K562 (cell line): ENCODE measurements at regions not wholly inside any gene's neighbourhood (a gene's known extent, or its start where the extent isn't known, plus 50 kb on each side); places are given as distances from the start of the nearest gene placed in this dataset.

Source experiments
- ARID1B ChIP-seq: fragments of 450-650 bp; IDR thresholded peaks from 2 replicates; pipeline ENCODE4 v1.6.1; 2016; ENCODE audit warnings: antibody characterized with exemption, mild to moderate bottlenecking, inconsistent platforms
- HDAC2 ChIP-seq: fragments of 450-650 bp; IDR thresholded peaks from 2 replicates; pipeline ENCODE4 v1.6.1; 2016; ENCODE audit warnings: mild to moderate bottlenecking
- HIVEP1 ChIP-seq: fragments of 250-450 bp; sonication (Bioruptor Pico); IDR thresholded peaks from 2 replicates; pipeline ENCODE4 v1.4.0; 2020; ENCODE audit warnings: mild to moderate bottlenecking
- NFYB ChIP-seq: IDR thresholded peaks from 2 replicates; pipeline ENCODE4 v1.6.1; 2011; ENCODE audit warnings: mild to moderate bottlenecking, moderate library complexity; ENCODE audit not compliant: insufficient read length; ENCODE audit errors: extremely low read depth
- RBM34 ChIP-seq: fragments of 200-400 bp; formaldehyde crosslinking; IDR thresholded peaks from 2 replicates; pipeline ENCODE4 v1.6.1; 2018; ENCODE audit warnings: low read length, borderline replicate concordance; ENCODE audit not compliant: insufficient read depth
- SMAD3 ChIP-seq: fragments of 450-650 bp; formaldehyde crosslinking; conservative IDR thresholded peaks from 2 replicates; pipeline ENCODE4 v1.4.0; 2020; ENCODE audit warnings: mild to moderate bottlenecking
- SRSF9 ChIP-seq: fragments of 200-400 bp; formaldehyde crosslinking; IDR thresholded peaks from 2 replicates; pipeline ENCODE4 v1.6.1; 2017; ENCODE audit warnings: low read depth, low read length, borderline replicate concordance
- ZNF609 ChIP-seq: sonication (generic); formaldehyde crosslinking; IDR thresholded peaks from 2 replicates; pipeline ENCODE4 v1.8.1; 2023; ENCODE audit warnings: missing genetic modification reagents, mild to moderate bottlenecking, borderline replicate concordance
- TF ChIP-seq, protein P1 (sequence below): fragments of 450-650 bp; conservative IDR thresholded peaks from 2 replicates; pipeline ENCODE4 v1.6.1; 2016; ENCODE audit warnings: missing genetic modification characterization, low read depth, mild to moderate bottlenecking, control low read depth, missing compliant biosample characterization
- TF ChIP-seq, protein P2 (sequence below): fragments of 250-450 bp; sonication (Bioruptor Pico); IDR thresholded peaks from 2 replicates; pipeline ENCODE4 v1.4.0; 2020; ENCODE audit warnings: mild to moderate bottlenecking
- TF ChIP-seq, protein P3 (sequence below): fragments of 450-650 bp; IDR thresholded peaks from 2 replicates; pipeline ENCODE4 v1.6.1; 2017; ENCODE audit warnings: antibody characterized with exemption, mild to moderate bottlenecking
- TF ChIP-seq, protein P4 (sequence below): sonication (generic); formaldehyde crosslinking; IDR thresholded peaks from 2 replicates; pipeline ENCODE4 v1.8.0; 2022; ENCODE audit warnings: mild to moderate bottlenecking, missing genetic modification reagents

DNA sequence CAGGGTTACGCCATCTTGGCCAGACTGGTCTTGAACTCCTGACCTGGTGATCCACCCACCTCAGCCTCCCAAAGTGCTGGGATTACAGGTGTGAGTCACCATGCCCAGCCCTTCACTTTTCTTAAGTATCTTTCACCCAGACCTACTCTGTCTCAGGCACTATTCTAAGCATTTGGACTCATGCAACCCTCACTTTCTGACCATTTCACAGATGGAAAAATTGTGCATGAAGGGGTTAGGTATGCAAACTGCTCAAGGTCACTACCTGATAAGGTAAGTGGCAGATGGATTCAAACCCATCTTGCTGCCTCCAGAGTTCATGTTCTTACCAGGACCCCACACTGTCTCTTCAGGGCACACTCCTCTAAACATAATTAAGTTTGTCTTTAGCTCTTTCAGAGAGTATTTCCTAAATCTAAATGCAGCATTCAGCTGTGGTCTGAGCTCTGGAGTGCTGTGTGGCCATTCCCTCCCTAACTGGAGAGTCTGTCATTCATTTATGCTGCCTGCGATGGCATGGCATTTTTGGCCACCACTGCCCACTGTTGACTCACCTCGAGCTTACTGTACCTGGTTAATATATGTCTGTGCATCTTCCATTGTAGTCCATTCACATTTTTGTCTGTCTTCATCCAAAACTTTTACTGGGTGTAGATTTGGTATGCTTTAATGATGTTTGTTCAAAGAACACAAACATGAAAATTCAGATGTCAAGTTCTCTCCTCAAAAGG, 88.4 kb downstream of the CCDC71L start (continued):
- TF ChIP-seq, protein P1, sequence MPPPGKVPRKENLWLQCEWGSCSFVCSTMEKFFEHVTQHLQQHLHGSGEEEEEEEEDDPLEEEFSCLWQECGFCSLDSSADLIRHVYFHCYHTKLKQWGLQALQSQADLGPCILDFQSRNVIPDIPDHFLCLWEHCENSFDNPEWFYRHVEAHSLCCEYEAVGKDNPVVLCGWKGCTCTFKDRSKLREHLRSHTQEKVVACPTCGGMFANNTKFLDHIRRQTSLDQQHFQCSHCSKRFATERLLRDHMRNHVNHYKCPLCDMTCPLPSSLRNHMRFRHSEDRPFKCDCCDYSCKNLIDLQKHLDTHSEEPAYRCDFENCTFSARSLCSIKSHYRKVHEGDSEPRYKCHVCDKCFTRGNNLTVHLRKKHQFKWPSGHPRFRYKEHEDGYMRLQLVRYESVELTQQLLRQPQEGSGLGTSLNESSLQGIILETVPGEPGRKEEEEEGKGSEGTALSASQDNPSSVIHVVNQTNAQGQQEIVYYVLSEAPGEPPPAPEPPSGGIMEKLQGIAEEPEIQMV (tag): no peak
- TF ChIP-seq HIVEP1 (CRISPR knock-in tag) (no peak), NFYB (no peak), RBM34 (no peak), SMAD3 (CRISPR knock-in tag) (no peak), HDAC2 (peak; percentile 77; the same call in 1 of the 2 replicates), SRSF9 (no peak), ARID1B (no peak), ZNF609 (CRISPR knock-in tag) (0 out of 2 replicates have a peak, but pooled peaks have one; percentile 57)
- TF ChIP-seq, protein P2, sequence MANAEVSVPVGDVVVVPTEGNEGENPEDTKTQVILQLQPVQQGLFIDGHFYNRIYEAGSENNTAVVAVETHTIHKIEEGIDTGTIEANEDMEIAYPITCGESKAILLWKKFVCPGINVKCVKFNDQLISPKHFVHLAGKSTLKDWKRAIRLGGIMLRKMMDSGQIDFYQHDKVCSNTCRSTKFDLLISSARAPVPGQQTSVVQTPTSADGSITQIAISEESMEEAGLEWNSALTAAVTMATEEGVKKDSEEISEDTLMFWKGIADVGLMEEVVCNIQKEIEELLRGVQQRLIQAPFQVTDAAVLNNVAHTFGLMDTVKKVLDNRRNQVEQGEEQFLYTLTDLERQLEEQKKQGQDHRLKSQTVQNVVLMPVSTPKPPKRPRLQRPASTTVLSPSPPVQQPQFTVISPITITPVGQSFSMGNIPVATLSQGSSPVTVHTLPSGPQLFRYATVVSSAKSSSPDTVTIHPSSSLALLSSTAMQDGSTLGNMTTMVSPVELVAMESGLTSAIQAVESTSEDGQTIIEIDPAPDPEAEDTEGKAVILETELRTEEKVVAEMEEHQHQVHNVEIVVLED (CRISPR knock-in tag): no peak
- TF ChIP-seq, protein P3, sequence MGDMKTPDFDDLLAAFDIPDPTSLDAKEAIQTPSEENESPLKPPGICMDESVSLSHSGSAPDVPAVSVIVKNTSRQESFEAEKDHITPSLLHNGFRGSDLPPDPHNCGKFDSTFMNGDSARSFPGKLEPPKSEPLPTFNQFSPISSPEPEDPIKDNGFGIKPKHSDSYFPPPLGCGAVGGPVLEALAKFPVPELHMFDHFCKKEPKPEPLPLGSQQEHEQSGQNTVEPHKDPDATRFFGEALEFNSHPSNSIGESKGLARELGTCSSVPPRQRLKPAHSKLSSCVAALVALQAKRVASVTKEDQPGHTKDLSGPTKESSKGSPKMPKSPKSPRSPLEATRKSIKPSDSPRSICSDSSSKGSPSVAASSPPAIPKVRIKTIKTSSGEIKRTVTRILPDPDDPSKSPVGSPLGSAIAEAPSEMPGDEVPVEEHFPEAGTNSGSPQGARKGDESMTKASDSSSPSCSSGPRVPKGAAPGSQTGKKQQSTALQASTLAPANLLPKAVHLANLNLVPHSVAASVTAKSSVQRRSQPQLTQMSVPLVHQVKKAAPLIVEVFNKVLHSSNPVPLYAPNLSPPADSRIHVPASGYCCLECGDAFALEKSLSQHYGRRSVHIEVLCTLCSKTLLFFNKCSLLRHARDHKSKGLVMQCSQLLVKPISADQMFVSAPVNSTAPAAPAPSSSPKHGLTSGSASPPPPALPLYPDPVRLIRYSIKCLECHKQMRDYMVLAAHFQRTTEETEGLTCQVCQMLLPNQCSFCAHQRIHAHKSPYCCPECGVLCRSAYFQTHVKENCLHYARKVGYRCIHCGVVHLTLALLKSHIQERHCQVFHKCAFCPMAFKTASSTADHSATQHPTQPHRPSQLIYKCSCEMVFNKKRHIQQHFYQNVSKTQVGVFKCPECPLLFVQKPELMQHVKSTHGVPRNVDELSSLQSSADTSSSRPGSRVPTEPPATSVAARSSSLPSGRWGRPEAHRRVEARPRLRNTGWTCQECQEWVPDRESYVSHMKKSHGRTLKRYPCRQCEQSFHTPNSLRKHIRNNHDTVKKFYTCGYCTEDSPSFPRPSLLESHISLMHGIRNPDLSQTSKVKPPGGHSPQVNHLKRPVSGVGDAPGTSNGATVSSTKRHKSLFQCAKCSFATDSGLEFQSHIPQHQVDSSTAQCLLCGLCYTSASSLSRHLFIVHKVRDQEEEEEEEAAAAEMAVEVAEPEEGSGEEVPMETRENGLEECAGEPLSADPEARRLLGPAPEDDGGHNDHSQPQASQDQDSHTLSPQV: peak; percentile 30; the same call in 1 of the 2 replicates
- TF ChIP-seq, protein P4, sequence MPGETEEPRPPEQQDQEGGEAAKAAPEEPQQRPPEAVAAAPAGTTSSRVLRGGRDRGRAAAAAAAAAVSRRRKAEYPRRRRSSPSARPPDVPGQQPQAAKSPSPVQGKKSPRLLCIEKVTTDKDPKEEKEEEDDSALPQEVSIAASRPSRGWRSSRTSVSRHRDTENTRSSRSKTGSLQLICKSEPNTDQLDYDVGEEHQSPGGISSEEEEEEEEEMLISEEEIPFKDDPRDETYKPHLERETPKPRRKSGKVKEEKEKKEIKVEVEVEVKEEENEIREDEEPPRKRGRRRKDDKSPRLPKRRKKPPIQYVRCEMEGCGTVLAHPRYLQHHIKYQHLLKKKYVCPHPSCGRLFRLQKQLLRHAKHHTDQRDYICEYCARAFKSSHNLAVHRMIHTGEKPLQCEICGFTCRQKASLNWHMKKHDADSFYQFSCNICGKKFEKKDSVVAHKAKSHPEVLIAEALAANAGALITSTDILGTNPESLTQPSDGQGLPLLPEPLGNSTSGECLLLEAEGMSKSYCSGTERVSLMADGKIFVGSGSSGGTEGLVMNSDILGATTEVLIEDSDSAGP (CRISPR knock-in tag): peak; percentile 26; the same call in 1 of the 2 replicates
